Esophagus squamous epithelium (tissue), 4 donors: ENCODE measurements at regions not wholly inside any gene's neighbourhood (a gene's known extent, or its start where the extent isn't known, plus 50 kb on each side); places are given as distances from the start of the nearest gene placed in this dataset.

Experiments used
- POLR2A ChIP-seq, 4 donors: fragments of 450-650 bp; IDR thresholded peaks; one replicate each; pipeline ENCODE4 v1.6.1; 2017; ENCODE audit warnings: antibody characterized with exemption in 4 of 4, mild to moderate bottlenecking in 4 of 4, moderate library complexity in 3 of 4
- TF ChIP-seq, protein P1 (sequence below), 6 experiments: fragments of 450-650 bp in 4 of 6; fragments of 200-600 bp in 2 of 6; sonication (generic) in 2 of 6; IDR thresholded peaks; one replicate each; pipeline ENCODE4 v1.5.1; 2016 to 2019; ENCODE audit warnings: antibody characterized with exemption in 6 of 6, mild to moderate bottlenecking in 4 of 6, moderate library complexity in 4 of 6

DNA sequence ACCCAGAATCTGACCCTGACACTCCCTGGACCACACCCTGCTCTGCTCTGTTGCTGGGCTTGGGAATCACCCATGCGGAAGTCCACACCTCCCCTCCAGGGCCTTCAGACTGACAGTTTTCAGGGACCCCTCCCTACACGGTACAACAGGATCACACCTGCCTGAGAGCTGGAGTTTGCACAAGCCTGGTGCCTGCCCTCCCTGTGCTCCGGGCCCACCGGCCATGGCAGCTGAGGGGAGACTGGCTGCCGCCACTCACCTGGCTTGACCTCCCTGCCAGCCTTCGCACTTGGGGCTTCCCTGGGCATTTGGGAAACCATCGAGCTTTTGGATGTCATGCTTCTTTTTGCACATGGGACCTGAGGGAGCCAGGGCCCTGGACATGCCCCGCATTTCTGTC lies 95.9 kb upstream of the ANKRD34C start:
- no peak for TF ChIP-seq POLR2A (IDR thresholded peaks at IDR 0.05)
- TF ChIP-seq, protein P1, sequence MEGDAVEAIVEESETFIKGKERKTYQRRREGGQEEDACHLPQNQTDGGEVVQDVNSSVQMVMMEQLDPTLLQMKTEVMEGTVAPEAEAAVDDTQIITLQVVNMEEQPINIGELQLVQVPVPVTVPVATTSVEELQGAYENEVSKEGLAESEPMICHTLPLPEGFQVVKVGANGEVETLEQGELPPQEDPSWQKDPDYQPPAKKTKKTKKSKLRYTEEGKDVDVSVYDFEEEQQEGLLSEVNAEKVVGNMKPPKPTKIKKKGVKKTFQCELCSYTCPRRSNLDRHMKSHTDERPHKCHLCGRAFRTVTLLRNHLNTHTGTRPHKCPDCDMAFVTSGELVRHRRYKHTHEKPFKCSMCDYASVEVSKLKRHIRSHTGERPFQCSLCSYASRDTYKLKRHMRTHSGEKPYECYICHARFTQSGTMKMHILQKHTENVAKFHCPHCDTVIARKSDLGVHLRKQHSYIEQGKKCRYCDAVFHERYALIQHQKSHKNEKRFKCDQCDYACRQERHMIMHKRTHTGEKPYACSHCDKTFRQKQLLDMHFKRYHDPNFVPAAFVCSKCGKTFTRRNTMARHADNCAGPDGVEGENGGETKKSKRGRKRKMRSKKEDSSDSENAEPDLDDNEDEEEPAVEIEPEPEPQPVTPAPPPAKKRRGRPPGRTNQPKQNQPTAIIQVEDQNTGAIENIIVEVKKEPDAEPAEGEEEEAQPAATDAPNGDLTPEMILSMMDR (IDR thresholded peaks at IDR 0.05), result no peak
